Thyroid gland (tissue), 4 donors: ENCODE measurements at regions not wholly inside any gene's neighbourhood (a gene's known extent, or its start where the extent isn't known, plus 50 kb on each side); places are given as distances from the start of the nearest gene placed in this dataset.

Source experiments
- CTCF ChIP-seq, 6 experiments: fragments of 200-600 bp in 3 of 6; fragments of 450-650 bp in 3 of 6; sonication (generic) in 3 of 6; IDR thresholded peaks; one replicate each; pipeline ENCODE4 v1.5.1; 2016 to 2019; ENCODE audit warnings: antibody characterized with exemption in 6 of 6, mild to moderate bottlenecking in 2 of 6, inconsistent platforms in 1 of 6, moderate library complexity in 1 of 6
- POLR2A ChIP-seq, 2 donors: fragments of 450-650 bp; IDR thresholded peaks; one replicate each; pipeline ENCODE4 v1.6.1; 2017; ENCODE audit warnings: antibody characterized with exemption in 2 of 2, mild to moderate bottlenecking in 2 of 2, moderate library complexity in 1 of 2

DNA sequence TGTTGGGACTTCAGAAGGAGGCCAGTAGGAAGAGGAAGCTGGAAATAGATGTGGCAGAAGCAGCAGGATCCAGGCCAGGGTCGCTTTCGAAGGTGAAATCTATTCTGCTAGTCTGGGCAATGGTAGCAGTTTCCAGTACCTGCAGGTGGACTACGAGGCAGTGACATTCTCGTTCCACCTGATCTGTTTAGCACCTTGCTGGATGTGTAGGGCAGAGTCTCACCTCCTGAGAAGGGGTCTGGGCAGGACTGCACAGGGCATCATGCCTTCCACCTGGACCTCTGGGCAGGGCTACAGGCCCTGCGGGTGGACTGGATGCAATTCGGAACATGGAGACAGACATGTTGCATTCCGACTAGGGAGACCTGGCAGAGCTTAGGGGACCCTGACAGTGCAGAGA lies 254.8 kb upstream of the ZNF32 start:
- TF ChIP-seq CTCF (IDR thresholded peaks at IDR 0.05) (no peak), POLR2A (IDR thresholded peaks at IDR 0.05) (no peak)
